GM10248 (cell line): ENCODE measurements at regions not wholly inside any gene's neighbourhood (a gene's known extent, or its start where the extent isn't known, plus 50 kb on each side); places are given as distances from the start of the nearest gene placed in this dataset.

Experiments
- CTCF ChIA-PET: fragments of 300-600 bp; sonication (Branson Sonifier 250); formaldehyde crosslinking; extraction: SDS; loops from one replicate; lab custom pipeline; 2021; ENCODE audit warnings: antibody characterized with exemption; lab: Yijun Ruan, JAX
- POLR2A ChIA-PET: fragments of 350-650 bp; sonication (Branson Sonifier 250); formaldehyde crosslinking; extraction: SDS; loops from one replicate; lab custom pipeline; 2020; ENCODE audit warnings: antibody characterized with exemption; lab: Yijun Ruan, JAX
- DNase-seq: peaks from one replicate; pipeline ENCODE4 v3.0.0; 2012; ENCODE audit errors: extremely low spot score
- TF ChIP-seq, protein P1 (sequence below): IDR thresholded peaks from 2 replicates; pipeline ENCODE4 v1.5.1; 2012; ENCODE audit warnings: mild to moderate bottlenecking, low read depth; ENCODE audit errors: extremely low read depth, missing control alignments, control extremely low read depth

DNA sequence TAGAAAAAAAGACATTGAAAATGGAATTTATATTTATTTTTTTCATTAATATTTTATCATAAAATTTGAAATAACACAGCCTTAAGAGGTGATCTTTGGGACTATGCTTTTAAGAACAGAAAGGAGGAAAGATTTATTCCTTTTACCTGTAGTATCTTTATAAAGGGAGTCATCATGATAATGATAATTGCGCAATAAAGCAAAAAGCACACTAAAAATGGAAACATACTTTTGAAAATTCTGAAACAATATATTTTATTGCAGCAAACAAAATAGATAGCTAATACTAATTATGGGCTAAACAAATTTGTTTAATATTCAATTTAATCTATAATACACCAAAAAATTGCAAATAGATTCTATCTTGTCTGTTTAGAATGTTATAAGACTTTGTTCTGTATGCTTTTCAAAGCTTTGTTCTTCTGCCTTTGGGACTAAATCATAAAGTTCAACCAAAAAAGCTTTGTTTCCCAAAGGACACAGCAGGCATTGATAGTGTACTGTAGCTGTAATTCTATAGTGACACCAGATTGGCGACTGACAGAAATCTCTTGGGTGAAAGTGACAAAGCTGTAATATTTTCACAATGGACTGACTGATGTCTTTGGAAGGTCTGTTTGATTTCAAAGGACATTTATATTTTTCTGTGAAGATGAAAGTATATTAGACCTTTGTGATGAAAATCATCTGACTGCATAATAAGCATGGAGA is 2156.6 kb upstream of the TENM3 start:
- ChIA-PET POLR2A (no interaction called here), CTCF (interaction anchor here (0.9 kb wide), 1 partner anchor 23 kb away, joined by 3 read pairs; no protein-coding TSS in a partner anchor)
- TF ChIP-seq, protein P1, sequence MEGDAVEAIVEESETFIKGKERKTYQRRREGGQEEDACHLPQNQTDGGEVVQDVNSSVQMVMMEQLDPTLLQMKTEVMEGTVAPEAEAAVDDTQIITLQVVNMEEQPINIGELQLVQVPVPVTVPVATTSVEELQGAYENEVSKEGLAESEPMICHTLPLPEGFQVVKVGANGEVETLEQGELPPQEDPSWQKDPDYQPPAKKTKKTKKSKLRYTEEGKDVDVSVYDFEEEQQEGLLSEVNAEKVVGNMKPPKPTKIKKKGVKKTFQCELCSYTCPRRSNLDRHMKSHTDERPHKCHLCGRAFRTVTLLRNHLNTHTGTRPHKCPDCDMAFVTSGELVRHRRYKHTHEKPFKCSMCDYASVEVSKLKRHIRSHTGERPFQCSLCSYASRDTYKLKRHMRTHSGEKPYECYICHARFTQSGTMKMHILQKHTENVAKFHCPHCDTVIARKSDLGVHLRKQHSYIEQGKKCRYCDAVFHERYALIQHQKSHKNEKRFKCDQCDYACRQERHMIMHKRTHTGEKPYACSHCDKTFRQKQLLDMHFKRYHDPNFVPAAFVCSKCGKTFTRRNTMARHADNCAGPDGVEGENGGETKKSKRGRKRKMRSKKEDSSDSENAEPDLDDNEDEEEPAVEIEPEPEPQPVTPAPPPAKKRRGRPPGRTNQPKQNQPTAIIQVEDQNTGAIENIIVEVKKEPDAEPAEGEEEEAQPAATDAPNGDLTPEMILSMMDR: no peak
- DNase-seq: no peak

DNA sequence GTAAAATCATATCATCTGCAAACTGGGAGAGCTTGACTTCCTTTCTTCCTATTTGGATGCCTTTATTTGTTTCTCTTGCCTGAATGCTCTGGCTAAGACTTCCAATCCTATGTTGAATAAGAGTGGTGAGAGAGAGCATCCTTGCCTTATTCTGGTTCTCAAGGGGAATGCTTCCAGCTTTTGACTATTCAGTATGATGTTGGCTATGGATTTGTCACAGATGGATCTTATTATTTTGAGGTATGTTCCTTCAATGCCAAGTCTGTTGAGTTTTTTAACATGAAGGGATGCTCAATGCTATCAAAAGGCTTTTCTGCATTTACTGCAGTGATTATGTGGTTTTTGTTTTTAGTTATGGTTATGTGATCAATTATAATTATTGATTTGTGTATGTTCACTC is 2144.6 kb upstream of the TENM3 start:
- ChIA-PET POLR2A (no interaction called here), CTCF (interaction anchor here (1.2 kb wide), 1 partner anchor 11 kb away, joined by 5 read pairs; no protein-coding TSS in a partner anchor)
- no peak for DNase-seq

DNA sequence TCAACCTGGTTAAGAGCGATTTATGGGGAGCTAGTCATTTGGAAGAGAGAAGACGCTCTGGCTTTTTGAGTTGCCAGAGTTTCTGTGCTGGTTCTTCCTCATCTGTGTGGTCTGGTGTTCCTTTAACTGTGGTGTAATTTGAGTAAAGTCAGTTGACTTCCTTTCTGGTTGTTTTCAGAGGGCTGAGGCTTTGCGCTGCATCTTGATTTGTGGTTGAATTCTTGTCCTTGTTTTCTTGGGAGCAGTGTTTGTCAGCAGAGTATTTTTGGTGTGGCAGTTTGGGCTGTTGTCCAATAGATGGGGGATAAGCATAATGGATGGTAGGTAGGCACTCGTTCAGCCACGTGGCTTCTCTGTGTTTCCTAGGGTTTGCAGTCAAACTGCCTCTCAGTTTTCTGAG is 2143.2 kb upstream of the TENM3 start:
- TF ChIP-seq, protein P1: no peak
- POLR2A ChIA-PET: no interaction called here
- CTCF ChIA-PET: interaction anchor here (1.3 kb wide), 1 partner anchor 10 kb away, joined by 5 read pairs; no protein-coding TSS in a partner anchor
- DNase-seq: no peak

More for the DNA sequence above, 2144.6 kb upstream of the TENM3 start:
- TF ChIP-seq, protein P1: no peak

DNA sequence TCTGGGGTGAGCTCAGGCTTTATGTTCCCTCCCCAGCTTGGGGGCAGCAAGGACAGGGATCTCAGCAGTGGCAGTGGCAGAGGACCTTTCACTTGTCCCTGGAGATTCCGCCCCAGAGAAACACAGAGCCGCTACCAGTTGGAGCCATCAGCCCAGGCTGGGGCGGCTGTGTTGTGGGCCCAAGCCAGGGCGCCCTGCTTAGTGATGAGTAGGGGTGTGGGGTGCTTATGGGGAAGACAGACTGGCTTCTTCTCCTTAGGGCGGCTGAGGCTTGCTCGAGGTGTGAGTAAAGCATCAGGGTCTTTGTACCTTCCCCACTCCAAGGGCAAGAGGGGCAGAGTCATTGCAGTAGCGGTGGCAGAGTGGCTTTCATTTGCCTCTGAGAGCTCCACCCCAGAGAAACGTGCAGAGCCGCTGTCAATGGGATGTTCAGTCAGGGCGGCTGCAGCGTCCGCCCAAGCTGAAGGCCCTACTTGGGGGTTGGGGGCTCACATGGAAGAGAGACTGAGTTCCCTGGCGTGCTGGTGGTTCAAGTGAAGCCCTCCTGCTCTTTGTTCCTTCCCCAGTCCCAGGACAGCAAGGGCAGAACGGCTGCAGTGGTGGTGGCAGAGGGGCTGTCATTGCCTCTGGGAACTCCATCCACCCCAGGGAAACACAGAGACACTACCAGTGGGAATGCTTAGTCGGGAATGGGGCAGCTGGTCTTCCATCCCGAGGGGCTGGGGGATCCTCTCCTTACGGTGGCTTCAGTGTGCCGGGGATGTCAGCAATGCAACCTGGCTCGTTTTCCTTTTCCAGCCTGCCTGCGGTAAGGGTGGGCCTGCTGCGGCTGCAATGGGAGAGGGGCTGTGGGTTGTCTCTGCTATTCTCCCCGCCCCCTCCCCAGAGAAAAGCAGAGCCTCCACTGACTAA is 2142.5 kb upstream of the TENM3 start:
- TF ChIP-seq, protein P1: no peak
- no peak for DNase-seq
- POLR2A ChIA-PET: no interaction called here
- CTCF ChIA-PET: interaction anchor here (1.3 kb wide), 1 partner anchor 9 kb away, joined by 5 read pairs; no protein-coding TSS in a partner anchor

DNA sequence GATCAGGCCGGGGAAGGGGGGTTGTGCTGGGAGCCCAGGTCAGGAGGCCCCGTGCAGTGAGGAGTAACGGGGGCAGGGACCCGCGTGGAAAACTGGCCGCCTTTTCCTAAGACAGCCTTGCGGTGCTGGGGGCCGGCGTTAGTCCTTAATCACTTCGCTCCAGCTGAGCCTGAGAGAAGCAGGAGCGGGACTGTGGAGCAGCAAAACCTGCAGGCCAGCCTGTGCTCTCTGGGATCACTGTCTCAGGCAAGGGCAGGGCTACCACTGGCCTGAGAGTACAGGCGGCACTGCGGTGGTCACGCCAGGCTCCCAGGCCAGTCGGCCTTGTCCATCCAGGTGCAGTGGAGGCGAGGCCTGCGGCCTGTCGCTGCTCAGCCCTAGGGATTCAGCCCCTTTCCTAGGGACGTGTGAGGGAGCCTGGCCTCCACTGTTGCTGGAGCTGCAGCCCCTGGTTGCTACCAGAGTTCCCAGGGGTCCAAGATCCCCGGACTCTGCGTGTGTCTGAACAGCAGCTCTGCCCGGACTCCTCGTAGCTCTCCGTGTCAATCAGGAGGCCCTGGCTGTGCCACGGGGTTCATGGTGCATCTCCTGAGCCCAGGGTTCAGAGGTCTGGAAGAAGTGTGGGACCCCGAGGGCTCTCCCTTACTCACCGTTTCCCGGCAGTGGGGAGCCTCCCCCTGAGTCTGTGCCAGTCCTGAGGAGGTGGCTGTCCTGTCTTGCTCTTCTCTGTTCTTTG is 2141.7 kb upstream of the TENM3 start:
- no peak for DNase-seq
- ChIA-PET CTCF (interaction anchor here (1.3 kb wide), 1 partner anchor 8 kb away, joined by 5 read pairs; no protein-coding TSS in a partner anchor), POLR2A (no interaction called here)
- TF ChIP-seq, protein P1: no peak

DNA sequence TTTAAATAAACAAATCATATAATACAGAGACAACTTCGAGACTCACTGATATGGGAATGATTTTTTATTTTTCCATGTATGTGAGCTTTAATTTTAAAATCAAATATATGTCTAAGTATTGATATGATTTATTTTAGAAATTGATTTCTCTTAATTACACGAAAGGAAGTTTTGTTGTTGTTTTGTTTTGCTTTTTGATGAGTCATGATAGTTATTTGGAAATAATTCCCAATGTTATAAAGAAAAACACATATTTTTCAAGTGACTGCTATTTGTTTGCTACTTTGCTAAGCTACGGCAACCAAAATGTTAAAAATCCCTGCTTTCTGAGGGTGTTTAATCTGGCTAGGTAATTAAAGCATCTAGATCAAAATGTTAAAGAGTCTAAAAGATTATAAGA is 2139.4 kb upstream of the TENM3 start:
- POLR2A ChIA-PET: no interaction called here
- CTCF ChIA-PET: no interaction called here
- TF ChIP-seq, protein P1: no peak
- no peak for DNase-seq
